GM21515 (cell line): ENCODE measurements at regions not wholly inside any gene's neighbourhood (a gene's known extent, or its start where the extent isn't known, plus 50 kb on each side); places are given as distances from the start of the nearest gene placed in this dataset.
A peak's percentile ranks its signal among the peaks of the same experiment; 100 is the strongest.

Source experiments
- ATAC-seq: cut with Tn5 transposase; IDR thresholded peaks from one replicate; pipeline ENCODE4 v1.9.1; 2021; ENCODE audit not compliant: unreplicated experiment

- ATAC-seq, result no peak
Measured at GRCh38 chr2:181766129-181766528, 85.8 kb upstream of the NEUROD1 start.

DNA sequence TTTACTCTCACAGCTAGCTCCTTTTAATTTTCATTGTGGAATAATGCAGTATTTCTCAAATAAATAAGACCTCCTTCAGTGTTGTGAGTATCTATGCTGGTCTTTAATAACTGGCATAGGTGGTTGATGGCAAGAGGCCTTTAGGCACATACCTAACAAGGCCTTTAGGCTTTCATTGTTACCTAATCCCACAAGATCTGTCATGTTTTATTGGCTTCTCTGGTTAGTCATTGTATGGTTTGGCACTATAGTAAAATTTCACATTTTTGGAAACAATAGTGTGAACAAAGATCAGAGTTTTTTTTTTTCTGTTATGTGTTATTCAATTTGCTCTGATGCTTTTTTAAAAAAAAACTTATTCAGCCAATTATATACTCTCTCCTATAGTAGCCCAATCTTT lies 89.8 kb upstream of the NEUROD1 start:
- no peak for ATAC-seq

GRCh38 chr2:181771356-181771755 lies 91.0 kb upstream of the NEUROD1 start:
- ATAC-seq, result no peak

DNA sequence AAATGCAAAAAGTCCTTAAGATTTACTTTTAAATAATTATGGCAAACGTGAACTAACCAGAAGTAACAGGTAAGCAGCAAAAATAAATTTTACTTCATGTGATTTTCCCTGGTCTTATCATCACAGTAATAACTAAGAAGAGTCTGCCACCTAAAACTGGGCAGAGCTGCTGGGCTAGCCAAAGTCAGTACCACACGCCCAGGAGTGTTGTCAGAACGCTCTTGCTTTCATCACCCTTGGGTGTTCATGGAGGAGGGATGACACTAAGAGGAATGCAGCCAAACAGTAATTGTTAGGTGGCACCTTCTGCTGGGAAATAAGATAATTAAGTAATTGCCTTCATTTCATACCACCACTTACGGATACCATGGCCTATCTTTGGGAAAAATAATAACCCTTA lies 92.0 kb upstream of the NEUROD1 start:
- ATAC-seq, result no peak

DNA sequence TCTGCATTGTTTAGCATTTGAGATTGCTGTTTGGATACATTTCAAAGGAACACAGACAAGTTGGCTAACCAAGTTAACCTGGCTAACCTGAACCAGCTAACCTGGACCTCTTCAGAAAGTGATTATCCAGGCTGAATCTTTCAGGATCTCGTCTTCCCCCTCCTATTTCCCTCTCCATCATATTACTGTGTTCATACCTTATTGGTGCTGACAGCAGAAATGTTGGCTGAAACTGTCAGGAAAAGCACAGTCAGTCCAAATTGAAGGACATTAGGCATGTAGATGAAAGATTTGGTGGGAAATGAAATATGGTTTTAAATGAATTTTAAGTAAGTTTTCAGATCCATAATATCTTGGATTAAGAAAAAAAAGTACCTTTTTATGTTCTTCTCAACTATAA lies 92.5 kb upstream of the NEUROD1 start:
- no peak for ATAC-seq

DNA sequence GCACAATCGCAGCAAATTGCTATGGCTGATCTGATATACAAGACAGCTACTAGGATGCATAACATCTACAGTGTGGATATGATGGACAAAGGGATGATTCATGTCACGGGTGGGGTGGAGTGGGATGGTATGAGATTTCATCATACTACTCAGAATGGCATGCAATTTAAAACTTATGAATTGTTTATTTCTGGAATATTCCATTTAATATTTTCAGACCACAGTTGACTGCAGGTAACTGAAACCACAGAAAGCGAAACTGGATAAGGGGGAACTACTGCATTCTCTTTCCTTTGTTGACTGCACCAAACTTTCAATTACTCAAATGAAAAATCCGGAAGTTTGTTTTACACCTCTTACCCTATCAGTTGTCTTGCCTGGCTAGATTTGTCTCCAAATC lies 94.4 kb upstream of the NEUROD1 start:
- no peak for ATAC-seq

DNA sequence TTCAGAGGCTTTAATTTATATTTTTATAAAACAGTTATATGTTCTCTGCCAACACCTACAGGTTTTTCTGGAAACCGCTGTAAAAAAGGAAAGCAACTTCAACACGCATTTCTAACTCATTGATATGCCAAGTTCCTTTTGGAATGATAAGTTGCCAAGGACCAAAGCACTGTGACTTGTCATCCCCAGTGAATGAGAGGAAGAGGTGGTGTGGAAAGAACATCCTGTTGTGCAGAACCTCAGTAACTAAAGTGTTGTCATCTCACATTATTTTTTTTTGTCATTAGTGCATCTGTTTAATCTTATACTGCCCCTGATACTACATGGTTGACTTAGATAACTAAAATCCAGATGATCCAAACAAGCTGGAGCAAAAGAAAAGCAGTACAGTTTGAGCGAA lies 96.0 kb upstream of the NEUROD1 start:
- no peak for ATAC-seq

DNA sequence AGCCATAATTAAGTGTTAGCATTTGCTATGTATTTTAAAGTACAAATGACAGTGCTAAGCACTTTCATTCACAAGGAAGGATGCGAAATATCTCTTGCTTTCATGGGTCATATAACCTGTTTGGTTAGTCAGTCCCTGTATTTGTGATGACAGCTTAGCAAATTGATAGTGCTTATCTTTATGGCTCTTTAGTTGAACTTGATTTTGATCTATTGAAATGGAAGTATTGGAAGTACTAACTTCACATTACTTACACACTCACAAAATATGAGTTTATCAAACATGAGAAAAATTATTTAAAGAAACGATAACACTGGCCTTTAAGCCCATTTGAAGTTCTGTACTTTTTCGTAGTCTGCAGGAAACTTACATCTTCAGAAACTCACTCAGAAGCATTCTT lies 97.4 kb upstream of the NEUROD1 start:
- ATAC-seq, result no peak

- no peak for ATAC-seq
Measured at GRCh38 chr2:181778621-181779201, 98.4 kb upstream of the NEUROD1 start.

- no peak for ATAC-seq
Measured at GRCh38 chr2:181779288-181780021, 99.1 kb upstream of the NEUROD1 start.

GRCh38 chr2:181780047-181780651 lies 99.8 kb upstream of the NEUROD1 start:
- peak; percentile 77 for ATAC-seq

DNA sequence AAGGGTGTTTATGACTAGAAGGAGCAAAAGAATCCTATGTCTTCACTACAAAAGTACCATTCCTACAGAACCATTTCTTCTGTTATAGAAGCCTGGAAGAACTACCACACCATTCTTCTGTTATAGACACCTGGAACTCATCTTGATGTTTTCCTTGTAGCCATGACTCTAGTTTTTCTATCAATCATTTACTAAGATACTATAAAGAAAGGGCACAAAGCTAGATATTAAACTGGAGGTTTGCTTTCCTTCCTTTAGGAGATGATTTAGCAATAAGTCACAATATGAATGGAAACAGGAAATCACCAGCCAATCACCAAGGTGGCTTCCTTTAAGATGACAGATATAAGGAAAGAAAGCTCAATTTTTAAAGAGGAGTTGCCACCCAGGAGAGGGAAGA lies 100.3 kb upstream of the NEUROD1 start:
- peak; percentile 15 for ATAC-seq

GRCh38 chr2:181781078-181781786 lies 100.9 kb upstream of the NEUROD1 start:
- peak; percentile 42 for ATAC-seq

- ATAC-seq, result no peak
Measured at GRCh38 chr2:181782660-181783059, 102.3 kb upstream of the NEUROD1 start.

DNA sequence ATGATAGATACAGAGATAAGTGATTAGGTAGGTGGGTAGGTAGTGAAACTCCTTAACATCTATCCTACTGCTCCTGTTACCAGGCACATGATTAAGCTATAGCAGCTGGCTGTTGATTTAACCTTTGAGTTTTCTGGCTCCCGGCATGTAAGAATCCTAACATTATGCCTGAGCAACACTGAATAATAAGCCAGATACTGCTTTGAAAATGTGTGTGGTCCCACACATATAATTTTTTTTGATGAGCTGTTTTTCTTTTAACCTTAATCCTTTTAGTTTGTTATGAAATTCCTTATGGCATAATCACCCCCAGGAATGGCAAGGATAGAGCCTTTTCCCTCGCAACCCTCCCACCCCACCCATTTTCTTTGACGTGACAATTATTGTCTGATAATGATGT lies 104.2 kb upstream of the NEUROD1 start:
- no peak for ATAC-seq

DNA sequence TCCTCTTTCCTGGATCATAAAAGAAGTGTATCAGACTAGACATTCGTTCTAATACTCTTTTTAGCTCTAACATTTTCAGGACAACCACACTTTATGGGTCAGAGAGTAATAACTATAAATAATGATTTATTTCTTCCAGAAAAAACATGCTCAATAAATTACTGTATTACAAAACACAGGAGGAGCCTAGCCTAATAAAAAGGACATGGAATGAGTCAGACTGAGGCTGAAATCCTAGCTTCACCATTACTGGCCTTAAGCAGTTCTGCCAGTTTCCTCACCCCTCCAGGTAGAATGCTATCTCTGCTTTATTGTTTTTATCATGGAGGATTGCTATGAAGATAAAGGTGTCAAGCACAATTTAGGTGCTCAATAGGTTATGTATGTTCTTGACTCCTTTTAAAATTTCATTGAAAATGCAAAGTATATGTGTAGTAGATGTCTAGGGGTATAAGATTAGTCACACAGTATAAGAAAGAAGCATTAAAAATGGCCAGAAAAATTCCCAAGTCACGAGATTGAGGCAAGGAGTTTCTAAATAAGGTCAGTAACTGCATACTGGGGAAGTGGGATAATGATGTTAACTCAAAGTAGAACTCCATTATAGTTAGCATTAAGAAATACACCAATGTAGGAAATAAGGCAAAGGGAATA lies 105.5 kb upstream of the NEUROD1 start:
- ATAC-seq, result no peak

GRCh38 chr2:181786371-181787228 lies 104.9 kb upstream of the ITPRID2 start:
- no peak for ATAC-seq

GRCh38 chr2:181787310-181788048 lies 104.1 kb upstream of the ITPRID2 start:
- no peak for ATAC-seq

GRCh38 chr2:181788897-181789555 lies 102.5 kb upstream of the ITPRID2 start:
- ATAC-seq, result no peak
